Brain pericyte (primary cell): ENCODE measurements at regions not wholly inside any gene's neighbourhood (a gene's known extent, or its start where the extent isn't known, plus 50 kb on each side); places are given as distances from the start of the nearest gene placed in this dataset.
"Not testable (repeated sequence)": the region's sequence is repeated elsewhere in the genome, so short reads cannot be mapped to it uniquely, and the experiment has no call there.

Experiments used
- DNase-seq: peaks from one replicate; pipeline ENCODE4 v3.0.0-alpha.2; 2012; ENCODE audit warnings: low read depth, low spot score

GRCh38 chr4:81732980-81733379 lies 261.3 kb upstream of the RASGEF1B start:
- no peak for DNase-seq

- DNase-seq: no peak
Observed at GRCh38 chr4:81724925-81725329, 253.2 kb upstream of the RASGEF1B start.

GRCh38 chr4:81723927-81724587 lies 252.3 kb upstream of the RASGEF1B start:
- DNase-seq: no peak

GRCh38 chr4:81723019-81723884 lies 251.5 kb upstream of the RASGEF1B start:
- no peak for DNase-seq

- DNase-seq: no peak
Observed at GRCh38 chr4:81722290-81722851, 250.7 kb upstream of the RASGEF1B start.

- DNase-seq: no peak
Observed at GRCh38 chr4:81715757-81716156, 244.1 kb upstream of the RASGEF1B start.

- not testable (repeated sequence) for DNase-seq
Observed at GRCh38 chr4:81715357-81715756, 243.7 kb upstream of the RASGEF1B start.

- DNase-seq: no peak
Observed at GRCh38 chr4:81714291-81714690, 242.6 kb upstream of the RASGEF1B start.

- DNase-seq: no peak
Observed at GRCh38 chr4:81712714-81713113, 241.0 kb upstream of the RASGEF1B start.

- DNase-seq: no peak
Observed at GRCh38 chr4:81704461-81704860, 232.8 kb upstream of the RASGEF1B start.

GRCh38 chr4:81700189-81700588 lies 228.5 kb upstream of the RASGEF1B start:
- DNase-seq: no peak

GRCh38 chr4:81698538-81699296 lies 227.0 kb upstream of the RASGEF1B start:
- no peak for DNase-seq

- DNase-seq: no peak
Observed at GRCh38 chr4:81694176-81694913, 222.6 kb upstream of the RASGEF1B start.

- DNase-seq: no peak
Observed at GRCh38 chr4:81690871-81691270, 219.2 kb upstream of the RASGEF1B start.

GRCh38 chr4:81688085-81688484 lies 216.4 kb upstream of the RASGEF1B start:
- no peak for DNase-seq

GRCh38 chr4:81687471-81687870 lies 215.8 kb upstream of the RASGEF1B start:
- DNase-seq: no peak

- no peak for DNase-seq
Observed at GRCh38 chr4:81685104-81685503, 213.4 kb upstream of the RASGEF1B start.

- no peak for DNase-seq
Observed at GRCh38 chr4:81684352-81684751, 212.6 kb upstream of the RASGEF1B start.

GRCh38 chr4:81682492-81682891 lies 210.8 kb upstream of the RASGEF1B start:
- no peak for DNase-seq

- DNase-seq: no peak
Observed at GRCh38 chr4:81679315-81679714, 207.6 kb upstream of the RASGEF1B start.

- DNase-seq: no peak
Observed at GRCh38 chr4:81678801-81679200, 207.1 kb upstream of the RASGEF1B start.
